ENCODE measurements at regions not wholly inside any gene's neighbourhood (a gene's known extent, or its start where the extent isn't known, plus 50 kb on each side); places are given as distances from the start of the nearest gene placed in this dataset.
"Not testable (repeated sequence)": the region's sequence is repeated elsewhere in the genome, so short reads cannot be mapped to it uniquely, and the experiment has no call there.

GRCh38 chr12:111113313-111113712 is 192.9 kb upstream of the MYL2 start:
- intact Hi-C loops (cut with micrococcal nuclease): not testable (repeated sequence)

- intact Hi-C loops (cut with micrococcal nuclease): no loop called here
Observed at GRCh38 chr12:111112311-111113098, 192.1 kb upstream of the MYL2 start.

GRCh38 chr12:111111681-111112080 is 191.3 kb upstream of the MYL2 start:
- intact Hi-C loops (cut with micrococcal nuclease): no loop called here

- intact Hi-C loops (cut with micrococcal nuclease): no loop called here
Observed at GRCh38 chr12:111110556-111110955, 190.2 kb upstream of the MYL2 start.

- intact Hi-C loops (cut with micrococcal nuclease): no loop called here
Observed at GRCh38 chr12:111108726-111109125, 188.3 kb upstream of the MYL2 start.

- intact Hi-C loops (cut with micrococcal nuclease): no loop called here
Observed at GRCh38 chr12:111107392-111108178, 187.2 kb upstream of the MYL2 start.

- intact Hi-C loops (cut with micrococcal nuclease): no loop called here
Observed at GRCh38 chr12:111105294-111105693, 184.9 kb upstream of the MYL2 start.

- intact Hi-C loops (cut with micrococcal nuclease): no loop called here
Observed at GRCh38 chr12:111103583-111103982, 183.2 kb upstream of the MYL2 start.

- intact Hi-C loops (cut with micrococcal nuclease): no loop called here
Observed at GRCh38 chr12:111102102-111102739, 181.8 kb upstream of the MYL2 start.

- intact Hi-C loops (cut with micrococcal nuclease): no loop called here
Observed at GRCh38 chr12:111101003-111101402, 180.6 kb upstream of the MYL2 start.

GRCh38 chr12:111100554-111100953 is 180.2 kb upstream of the MYL2 start:
- intact Hi-C loops (cut with micrococcal nuclease): no loop called here

- intact Hi-C loops (cut with micrococcal nuclease): no loop called here
Observed at GRCh38 chr12:111100003-111100402, 179.6 kb upstream of the MYL2 start.

GRCh38 chr12:111099186-111099585 is 178.8 kb upstream of the MYL2 start:
- intact Hi-C loops (cut with micrococcal nuclease): no loop called here

GRCh38 chr12:111094157-111095010 is 174.0 kb upstream of the MYL2 start:
- intact Hi-C loops (cut with micrococcal nuclease): no loop called here

- intact Hi-C loops (cut with micrococcal nuclease): no loop called here
Observed at GRCh38 chr12:111093428-111094142, 173.2 kb upstream of the MYL2 start.

GRCh38 chr12:111091051-111091450 is 170.7 kb upstream of the MYL2 start:
- intact Hi-C loops (cut with micrococcal nuclease): no loop called here

- intact Hi-C loops (cut with micrococcal nuclease): no loop called here
Observed at GRCh38 chr12:111089616-111090015, 169.2 kb upstream of the MYL2 start.

- intact Hi-C loops (cut with micrococcal nuclease): no loop called here
Observed at GRCh38 chr12:111088409-111088808, 168.0 kb upstream of the MYL2 start.

- intact Hi-C loops (cut with micrococcal nuclease): no loop called here
Observed at GRCh38 chr12:111086947-111087700, 166.7 kb upstream of the MYL2 start.

- intact Hi-C loops (cut with micrococcal nuclease): no loop called here
Observed at GRCh38 chr12:111085096-111085495, 164.7 kb upstream of the MYL2 start.
